Fibroblast of the aortic adventitia (primary cell): ENCODE measurements at regions not wholly inside any gene's neighbourhood (a gene's known extent, or its start where the extent isn't known, plus 50 kb on each side); places are given as distances from the start of the nearest gene placed in this dataset.

Experiments
- DNase-seq: peaks from one replicate; pipeline ENCODE4 v3.0.0-alpha.2; 2010; ENCODE audit warnings: low read depth
- H3K4me3 ChIP-seq: 2 replicates; pipeline ENCODE4 v1.5.1; 2011; ENCODE audit warnings: low read depth, mild to moderate bottlenecking, control low read depth, low read length, moderate library complexity
- TF ChIP-seq, protein P1 (sequence below): IDR thresholded peaks from 2 replicates; pipeline ENCODE4 v1.5.1; 2011; ENCODE audit warnings: mild to moderate bottlenecking, low read length, control low read depth, inconsistent platforms; ENCODE audit not compliant: insufficient read depth

DNA sequence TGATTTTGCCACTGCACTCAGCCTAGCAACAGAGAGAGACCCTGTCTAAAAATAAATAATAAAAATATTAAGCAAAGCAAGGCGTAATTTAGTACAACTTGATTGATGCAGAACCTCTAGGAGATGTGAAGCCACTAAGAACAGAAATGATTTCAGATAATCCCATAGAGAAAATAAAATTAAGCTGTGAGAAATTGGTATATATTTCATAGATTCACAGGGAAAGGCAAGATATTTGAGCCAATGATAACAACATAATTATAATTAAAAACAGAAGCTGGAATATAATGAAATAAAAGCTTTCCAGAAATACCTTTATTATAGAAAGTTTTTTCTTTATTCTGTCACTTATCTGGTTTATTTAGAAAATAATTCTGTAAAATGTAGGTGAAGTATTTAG is 88.9 kb upstream of the GULP1 start:
- H3K4me3 ChIP-seq = no peak overlapping the region
- TF ChIP-seq, protein P1, sequence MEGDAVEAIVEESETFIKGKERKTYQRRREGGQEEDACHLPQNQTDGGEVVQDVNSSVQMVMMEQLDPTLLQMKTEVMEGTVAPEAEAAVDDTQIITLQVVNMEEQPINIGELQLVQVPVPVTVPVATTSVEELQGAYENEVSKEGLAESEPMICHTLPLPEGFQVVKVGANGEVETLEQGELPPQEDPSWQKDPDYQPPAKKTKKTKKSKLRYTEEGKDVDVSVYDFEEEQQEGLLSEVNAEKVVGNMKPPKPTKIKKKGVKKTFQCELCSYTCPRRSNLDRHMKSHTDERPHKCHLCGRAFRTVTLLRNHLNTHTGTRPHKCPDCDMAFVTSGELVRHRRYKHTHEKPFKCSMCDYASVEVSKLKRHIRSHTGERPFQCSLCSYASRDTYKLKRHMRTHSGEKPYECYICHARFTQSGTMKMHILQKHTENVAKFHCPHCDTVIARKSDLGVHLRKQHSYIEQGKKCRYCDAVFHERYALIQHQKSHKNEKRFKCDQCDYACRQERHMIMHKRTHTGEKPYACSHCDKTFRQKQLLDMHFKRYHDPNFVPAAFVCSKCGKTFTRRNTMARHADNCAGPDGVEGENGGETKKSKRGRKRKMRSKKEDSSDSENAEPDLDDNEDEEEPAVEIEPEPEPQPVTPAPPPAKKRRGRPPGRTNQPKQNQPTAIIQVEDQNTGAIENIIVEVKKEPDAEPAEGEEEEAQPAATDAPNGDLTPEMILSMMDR = no peak
- no peak for DNase-seq

DNA sequence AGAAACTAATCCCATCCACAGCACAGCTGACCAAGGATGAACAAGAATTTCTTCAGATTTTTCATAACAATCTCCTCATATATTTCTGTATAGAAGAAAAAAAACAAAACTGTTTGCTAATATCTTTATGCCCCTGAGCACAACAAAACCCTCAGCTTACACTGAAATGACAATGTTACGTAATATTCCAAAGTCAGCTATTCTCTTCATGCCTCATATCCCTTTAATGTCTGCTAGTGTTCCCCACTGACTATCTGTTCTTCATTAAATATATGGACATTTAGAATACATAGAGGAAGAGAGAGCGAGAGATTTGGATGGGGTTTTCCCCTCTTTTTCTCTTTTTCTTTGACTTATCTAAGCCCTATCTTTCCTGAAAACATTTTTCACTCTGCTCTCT is 87.9 kb upstream of the GULP1 start:
- DNase-seq = no peak
- no peak overlapping the region for H3K4me3 ChIP-seq
- TF ChIP-seq, protein P1 = no peak

GRCh38 chr2:188204824-188205223 is 86.8 kb upstream of the GULP1 start:
- DNase-seq = no peak

GRCh38 chr2:188207554-188207953 is 84.1 kb upstream of the GULP1 start:
- DNase-seq = no peak
- TF ChIP-seq, protein P1 = no peak
- H3K4me3 ChIP-seq = no peak overlapping the region

More at GRCh38 chr2:188204824-188205223, 86.8 kb upstream of the GULP1 start:
- TF ChIP-seq, protein P1 = no peak
- H3K4me3 ChIP-seq = no peak overlapping the region

DNA sequence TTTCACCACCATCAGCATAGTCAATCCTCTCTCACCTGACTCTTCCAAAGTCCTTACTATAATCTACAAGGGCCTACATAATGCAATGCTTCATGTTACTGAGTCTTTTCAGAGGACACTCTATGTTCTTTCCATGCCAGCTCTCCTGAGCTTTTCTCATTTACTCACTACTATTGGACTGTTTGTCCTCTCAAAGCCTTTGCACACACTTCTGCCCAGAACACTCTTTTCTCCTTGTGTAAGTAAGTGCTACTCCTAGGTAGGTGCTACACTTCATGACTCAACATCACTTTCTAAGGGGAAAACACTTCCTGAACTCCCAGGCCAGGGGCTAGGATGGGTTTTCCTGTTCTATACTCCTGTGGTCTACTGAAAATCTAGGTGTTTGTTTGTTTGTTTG is 82.5 kb upstream of the GULP1 start:
- H3K4me3 ChIP-seq = no peak overlapping the region
- DNase-seq = no peak
- TF ChIP-seq, protein P1 = no peak

DNA sequence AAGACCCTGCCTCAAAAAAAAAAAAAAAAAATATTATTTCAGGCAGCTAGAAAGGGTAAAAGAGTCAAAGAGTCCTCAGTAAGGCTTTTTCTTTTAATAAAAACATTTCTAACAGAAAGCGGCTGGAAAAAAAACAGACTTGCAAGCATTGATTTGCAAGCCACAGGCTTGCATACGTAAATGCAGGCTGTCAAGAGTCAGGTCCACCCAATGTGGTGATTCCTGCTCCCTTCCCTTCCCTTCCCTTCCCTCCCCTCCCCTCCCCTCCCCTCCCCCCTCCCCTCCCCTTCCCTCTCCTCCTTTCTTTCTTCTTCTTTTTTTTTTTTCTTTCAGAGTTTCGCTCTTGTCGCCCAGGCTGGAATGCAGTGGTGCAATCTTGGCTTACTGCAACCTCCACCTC is 74.4 kb upstream of the GULP1 start:
- TF ChIP-seq, protein P1 = no peak
- no peak overlapping the region for H3K4me3 ChIP-seq
- no peak for DNase-seq

DNA sequence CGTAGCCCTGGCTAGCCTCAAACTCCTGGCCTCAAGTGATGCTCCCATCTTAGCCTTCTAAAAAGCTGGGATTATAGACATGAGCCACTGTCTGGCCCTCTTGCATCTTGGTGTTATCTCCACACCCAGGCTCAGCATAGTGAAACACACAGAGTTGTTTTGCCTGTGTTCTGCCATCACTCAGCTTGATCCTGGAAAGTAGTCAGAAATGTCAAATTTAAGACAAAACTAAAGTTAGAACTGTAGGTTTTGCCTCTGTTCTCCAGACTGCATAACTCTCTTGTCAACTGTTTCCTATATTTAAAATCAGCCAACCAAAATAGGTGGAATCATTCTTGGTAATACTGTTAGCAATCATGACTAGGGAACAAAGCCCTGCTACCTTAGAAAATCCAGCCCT is 72.1 kb upstream of the GULP1 start:
- TF ChIP-seq, protein P1 = no peak
- H3K4me3 ChIP-seq = no peak overlapping the region
- DNase-seq = no peak
